Posterior vena cava (tissue), 2 donors: ENCODE measurements at regions not wholly inside any gene's neighbourhood (a gene's known extent, or its start where the extent isn't known, plus 50 kb on each side); places are given as distances from the start of the nearest gene placed in this dataset.

ENCODE experiments used
- DNase-seq: peaks from one replicate; pipeline ENCODE4 v3.0.0-alpha.2; 2020; ENCODE audit warnings: low spot score
- intact Hi-C, 2 donors: fragments of 100-400 bp; cut with DNase I; formaldehyde crosslinking; loops; one replicate each; pipeline versions ENCODE4 v1.14.1 to v1.14.2; 2022 to 2023
- donor health status: DM: yes; HTN: yes; CAD: no.
- donor health status: DM: yes; HTN: yes; CAD: no.

- intact Hi-C loops: no loop called here
- no peak for DNase-seq
These were observed 526.2 kb upstream of the CDH6 start for GRCh38 chr5:30667293-30667692.

- DNase-seq: no peak
- intact Hi-C loops: no loop called here
These were observed 530.0 kb upstream of the CDH6 start for GRCh38 chr5:30663536-30663935.

GRCh38 chr5:30662373-30662772 is 531.1 kb upstream of the CDH6 start:
- no peak for DNase-seq
- intact Hi-C loops: no loop called here

GRCh38 chr5:30661730-30662129 is 531.8 kb upstream of the CDH6 start:
- no peak for DNase-seq
- intact Hi-C loops: no loop called here

- no peak for DNase-seq
- intact Hi-C loops: no loop called here
These were observed 534.1 kb upstream of the CDH6 start for GRCh38 chr5:30659417-30659816.

GRCh38 chr5:30650311-30650710 is 543.2 kb upstream of the CDH6 start:
- intact Hi-C loops: no loop called here
- DNase-seq: no peak

GRCh38 chr5:30638899-30639298 is 554.6 kb upstream of the CDH6 start:
- intact Hi-C loops: no loop called here
- DNase-seq: no peak

GRCh38 chr5:30627945-30628344 is 565.5 kb upstream of the CDH6 start:
- DNase-seq: no peak
- intact Hi-C loops: no loop called here

- intact Hi-C loops: no loop called here
- no peak for DNase-seq
These were observed 566.9 kb upstream of the CDH6 start for GRCh38 chr5:30626557-30626956.

GRCh38 chr5:30620481-30621085 is 572.9 kb upstream of the CDH6 start:
- no peak for DNase-seq
- intact Hi-C loops: no loop called here

- DNase-seq: no peak
- intact Hi-C loops: no loop called here
These were observed 585.0 kb upstream of the CDH6 start for GRCh38 chr5:30608501-30608900.

GRCh38 chr5:30607301-30607894 is 586.1 kb upstream of the CDH6 start:
- no peak for DNase-seq
- intact Hi-C loops: no loop called here

- intact Hi-C loops: no loop called here
- DNase-seq: no peak
These were observed 587.7 kb upstream of the CDH6 start for GRCh38 chr5:30605693-30606268.

- intact Hi-C loops: no loop called here
- DNase-seq: no peak
These were observed 588.7 kb upstream of the CDH6 start for GRCh38 chr5:30604648-30605262.

- no peak for DNase-seq
- intact Hi-C loops: no loop called here
These were observed 592.6 kb upstream of the CDH6 start for GRCh38 chr5:30600892-30601291.

GRCh38 chr5:30596495-30597064 is 596.9 kb upstream of the CDH6 start:
- intact Hi-C loops: no loop called here

GRCh38 chr5:30594331-30594730 is 599.2 kb upstream of the CDH6 start:
- no peak for DNase-seq
- intact Hi-C loops: no loop called here

More at GRCh38 chr5:30596495-30597064, 596.9 kb upstream of the CDH6 start:
- DNase-seq: no peak

- DNase-seq: no peak
- intact Hi-C loops: no loop called here
These were observed 600.7 kb upstream of the CDH6 start for GRCh38 chr5:30592833-30593232.

GRCh38 chr5:30581198-30581935 is 612.1 kb upstream of the CDH6 start:
- intact Hi-C loops: no loop called here
- no peak for DNase-seq

- no peak for DNase-seq
- intact Hi-C loops: no loop called here
These were observed 618.7 kb upstream of the CDH6 start for GRCh38 chr5:30574761-30575160.
